WTC11 (cell line): ENCODE measurements at regions not wholly inside any gene's neighbourhood (a gene's known extent, or its start where the extent isn't known, plus 50 kb on each side); places are given as distances from the start of the nearest gene placed in this dataset.

Experiments
- ATAC-seq: fragments of 200-7000 bp; cut with Tn5 transposase; 2 replicates; pipeline ENCODE4 v1.10.0; 2021; ENCODE audit warnings: mild to moderate bottlenecking, moderate library complexity
- CTCF ChIA-PET: fragments of 300-600 bp; sonication (Branson Sonifier 250); formaldehyde crosslinking; loops from one replicate; lab custom pipeline; 2021; ENCODE audit warnings: antibody characterized with exemption; lab: Charles Lee
- POLR2A ChIA-PET: fragments of 350-600 bp; sonication (Branson Sonifier 250); formaldehyde crosslinking; loops from one replicate; lab custom pipeline; 2021; ENCODE audit warnings: antibody characterized with exemption; lab: Charles Lee
- DNase-seq: peaks from one replicate; pipeline ENCODE4 v3.0.0; 2021; ENCODE audit warnings: low spot score
- H3K27ac Mint-ChIP-seq: 2 replicates; pipeline ENCODE4 v1.8.0; 2021; ENCODE audit warnings: mixed read lengths
- H3K27me3 Mint-ChIP-seq: 2 replicates; pipeline ENCODE4 v1.8.0; 2021; ENCODE audit warnings: low read depth, mild to moderate bottlenecking, moderate library complexity, mixed read lengths
- H3K36me3 Mint-ChIP-seq: 2 replicates; pipeline ENCODE4 v1.8.0; 2021; ENCODE audit warnings: mixed read lengths
- H3K4me1 Mint-ChIP-seq: 2 replicates; pipeline ENCODE4 v1.8.0; 2022; ENCODE audit warnings: mixed read lengths
- H3K4me3 Mint-ChIP-seq: 2 replicates; pipeline ENCODE4 v1.8.0; 2021; ENCODE audit warnings: mild to moderate bottlenecking, moderate library complexity, mixed read lengths
- H3K9me3 Mint-ChIP-seq: 2 replicates; pipeline ENCODE4 v1.8.0; 2021; ENCODE audit warnings: mixed read lengths
- ATF1 ChIP-seq: sonication (generic); formaldehyde crosslinking; IDR thresholded peaks from 2 replicates; pipeline ENCODE4 v1.8.1; 2023; ENCODE audit warnings: mild to moderate bottlenecking, moderate library complexity, missing genetic modification reagents
- CREM ChIP-seq: sonication (generic); formaldehyde crosslinking; IDR thresholded peaks from 2 replicates; pipeline ENCODE4 v1.8.1; 2022; ENCODE audit warnings: mild to moderate bottlenecking, missing genetic modification reagents, moderate library complexity
- ESRRA ChIP-seq: sonication (generic); formaldehyde crosslinking; IDR thresholded peaks from 2 replicates; pipeline ENCODE4 v1.8.1; 2022; ENCODE audit warnings: mild to moderate bottlenecking, missing genetic modification reagents, borderline replicate concordance
- FOXJ3 ChIP-seq: sonication (generic); formaldehyde crosslinking; IDR thresholded peaks from 2 replicates; pipeline ENCODE4 v1.9.0; 2021; ENCODE audit warnings: missing genetic modification reagents, mild to moderate bottlenecking, borderline replicate concordance
- FOXP1 ChIP-seq: sonication (generic); formaldehyde crosslinking; IDR thresholded peaks from 2 replicates; pipeline ENCODE4 v1.8.0; 2022; ENCODE audit warnings: missing genetic modification reagents, mild to moderate bottlenecking, moderate library complexity, borderline replicate concordance
- MAX ChIP-seq: sonication (generic); formaldehyde crosslinking; IDR thresholded peaks from 2 replicates; pipeline ENCODE4 v1.8.0; 2022; ENCODE audit warnings: mild to moderate bottlenecking, missing genetic modification reagents
- NFATC4 ChIP-seq: fragments of 250-450 bp; sonication (Bioruptor Pico); IDR thresholded peaks from 2 replicates; pipeline ENCODE4 v1.9.0; 2021; ENCODE audit warnings: mild to moderate bottlenecking
- OVOL2 ChIP-seq: fragments of 250-450 bp; sonication (Bioruptor Pico); IDR thresholded peaks from 2 replicates; pipeline ENCODE4 v1.9.0; 2021; ENCODE audit warnings: mild to moderate bottlenecking, borderline replicate concordance
- ZNF232 ChIP-seq: sonication (generic); formaldehyde crosslinking; IDR thresholded peaks from 2 replicates; pipeline ENCODE4 v1.8.0; 2022; ENCODE audit warnings: mild to moderate bottlenecking, missing genetic modification reagents
- TF ChIP-seq, protein P1 (sequence below): sonication (generic); formaldehyde crosslinking; IDR thresholded peaks from 2 replicates; pipeline ENCODE4 v1.8.0; 2023; ENCODE audit warnings: mild to moderate bottlenecking, missing genetic modification reagents
- TF ChIP-seq, protein P2 (sequence below): sonication (generic); formaldehyde crosslinking; IDR thresholded peaks from 2 replicates; pipeline ENCODE4 v1.8.0; 2022; ENCODE audit warnings: mild to moderate bottlenecking, missing genetic modification reagents
- TF ChIP-seq, protein P3 (sequence below): sonication (generic); formaldehyde crosslinking; IDR thresholded peaks from 2 replicates; pipeline ENCODE4 v1.8.1; 2023; ENCODE audit warnings: mild to moderate bottlenecking, missing genetic modification reagents, moderate library complexity
- TF ChIP-seq, protein P4 (sequence below): sonication (generic); formaldehyde crosslinking; IDR thresholded peaks from 2 replicates; pipeline ENCODE4 v1.8.0; 2022; ENCODE audit warnings: mild to moderate bottlenecking, missing genetic modification reagents
- TF ChIP-seq, protein P5 (sequence below): fragments of 250-450 bp; sonication (Bioruptor Pico); IDR thresholded peaks from 2 replicates; pipeline ENCODE4 v1.9.0; 2021; ENCODE audit warnings: mild to moderate bottlenecking, borderline replicate concordance
- TF ChIP-seq, protein P6 (sequence below): sonication (generic); formaldehyde crosslinking; conservative IDR thresholded peaks from 2 replicates; pipeline ENCODE4 v1.8.1; 2023; ENCODE audit warnings: mild to moderate bottlenecking, low read depth, missing genetic modification reagents, moderate library complexity

- H3K27ac Mint-ChIP-seq: no peak overlapping the region
- no peaks in the 10 kb centered on the region; the same call in 1 of the 2 replicates for H3K36me3 Mint-ChIP-seq
- ChIA-PET CTCF (no interaction called here), POLR2A (no interaction called here)
- no peak for DNase-seq
- no peak for ATAC-seq
- no peak overlapping the region for H3K4me3 Mint-ChIP-seq
- H3K4me1 Mint-ChIP-seq: no peaks in the 10 kb centered on the region
- peaks cover 27% of the 10 kb centered on the region for H3K9me3 Mint-ChIP-seq
- TF ChIP-seq MAX (CRISPR knock-in tag) (no peak), FOXP1 (CRISPR knock-in tag) (no peak), NFATC4 (CRISPR knock-in tag) (no peak), OVOL2 (no peak), ZNF232 (CRISPR knock-in tag) (no peak), ESRRA (CRISPR knock-in tag) (no peak), ATF1 (no peak), CREM (no peak), FOXJ3 (no peak)
- TF ChIP-seq, protein P1, sequence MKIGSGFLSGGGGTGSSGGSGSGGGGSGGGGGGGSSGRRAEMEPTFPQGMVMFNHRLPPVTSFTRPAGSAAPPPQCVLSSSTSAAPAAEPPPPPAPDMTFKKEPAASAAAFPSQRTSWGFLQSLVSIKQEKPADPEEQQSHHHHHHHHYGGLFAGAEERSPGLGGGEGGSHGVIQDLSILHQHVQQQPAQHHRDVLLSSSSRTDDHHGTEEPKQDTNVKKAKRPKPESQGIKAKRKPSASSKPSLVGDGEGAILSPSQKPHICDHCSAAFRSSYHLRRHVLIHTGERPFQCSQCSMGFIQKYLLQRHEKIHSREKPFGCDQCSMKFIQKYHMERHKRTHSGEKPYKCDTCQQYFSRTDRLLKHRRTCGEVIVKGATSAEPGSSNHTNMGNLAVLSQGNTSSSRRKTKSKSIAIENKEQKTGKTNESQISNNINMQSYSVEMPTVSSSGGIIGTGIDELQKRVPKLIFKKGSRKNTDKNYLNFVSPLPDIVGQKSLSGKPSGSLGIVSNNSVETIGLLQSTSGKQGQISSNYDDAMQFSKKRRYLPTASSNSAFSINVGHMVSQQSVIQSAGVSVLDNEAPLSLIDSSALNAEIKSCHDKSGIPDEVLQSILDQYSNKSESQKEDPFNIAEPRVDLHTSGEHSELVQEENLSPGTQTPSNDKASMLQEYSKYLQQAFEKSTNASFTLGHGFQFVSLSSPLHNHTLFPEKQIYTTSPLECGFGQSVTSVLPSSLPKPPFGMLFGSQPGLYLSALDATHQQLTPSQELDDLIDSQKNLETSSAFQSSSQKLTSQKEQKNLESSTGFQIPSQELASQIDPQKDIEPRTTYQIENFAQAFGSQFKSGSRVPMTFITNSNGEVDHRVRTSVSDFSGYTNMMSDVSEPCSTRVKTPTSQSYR: no peak
- TF ChIP-seq, protein P2, sequence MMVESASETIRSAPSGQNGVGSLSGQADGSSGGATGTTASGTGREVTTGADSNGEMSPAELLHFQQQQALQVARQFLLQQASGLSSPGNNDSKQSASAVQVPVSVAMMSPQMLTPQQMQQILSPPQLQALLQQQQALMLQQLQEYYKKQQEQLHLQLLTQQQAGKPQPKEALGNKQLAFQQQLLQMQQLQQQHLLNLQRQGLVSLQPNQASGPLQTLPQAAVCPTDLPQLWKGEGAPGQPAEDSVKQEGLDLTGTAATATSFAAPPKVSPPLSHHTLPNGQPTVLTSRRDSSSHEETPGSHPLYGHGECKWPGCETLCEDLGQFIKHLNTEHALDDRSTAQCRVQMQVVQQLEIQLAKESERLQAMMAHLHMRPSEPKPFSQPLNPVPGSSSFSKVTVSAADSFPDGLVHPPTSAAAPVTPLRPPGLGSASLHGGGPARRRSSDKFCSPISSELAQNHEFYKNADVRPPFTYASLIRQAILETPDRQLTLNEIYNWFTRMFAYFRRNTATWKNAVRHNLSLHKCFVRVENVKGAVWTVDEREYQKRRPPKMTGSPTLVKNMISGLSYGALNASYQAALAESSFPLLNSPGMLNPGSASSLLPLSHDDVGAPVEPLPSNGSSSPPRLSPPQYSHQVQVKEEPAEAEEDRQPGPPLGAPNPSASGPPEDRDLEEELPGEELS (CRISPR knock-in tag): no peak
- TF ChIP-seq, protein P3, sequence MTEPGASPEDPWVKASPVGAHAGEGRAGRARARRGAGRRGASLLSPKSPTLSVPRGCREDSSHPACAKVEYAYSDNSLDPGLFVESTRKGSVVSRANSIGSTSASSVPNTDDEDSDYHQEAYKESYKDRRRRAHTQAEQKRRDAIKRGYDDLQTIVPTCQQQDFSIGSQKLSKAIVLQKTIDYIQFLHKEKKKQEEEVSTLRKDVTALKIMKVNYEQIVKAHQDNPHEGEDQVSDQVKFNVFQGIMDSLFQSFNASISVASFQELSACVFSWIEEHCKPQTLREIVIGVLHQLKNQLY: no peak
- TF ChIP-seq, protein P4, sequence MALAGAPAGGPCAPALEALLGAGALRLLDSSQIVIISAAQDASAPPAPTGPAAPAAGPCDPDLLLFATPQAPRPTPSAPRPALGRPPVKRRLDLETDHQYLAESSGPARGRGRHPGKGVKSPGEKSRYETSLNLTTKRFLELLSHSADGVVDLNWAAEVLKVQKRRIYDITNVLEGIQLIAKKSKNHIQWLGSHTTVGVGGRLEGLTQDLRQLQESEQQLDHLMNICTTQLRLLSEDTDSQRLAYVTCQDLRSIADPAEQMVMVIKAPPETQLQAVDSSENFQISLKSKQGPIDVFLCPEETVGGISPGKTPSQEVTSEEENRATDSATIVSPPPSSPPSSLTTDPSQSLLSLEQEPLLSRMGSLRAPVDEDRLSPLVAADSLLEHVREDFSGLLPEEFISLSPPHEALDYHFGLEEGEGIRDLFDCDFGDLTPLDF (CRISPR knock-in tag): no peak
- TF ChIP-seq, protein P5, sequence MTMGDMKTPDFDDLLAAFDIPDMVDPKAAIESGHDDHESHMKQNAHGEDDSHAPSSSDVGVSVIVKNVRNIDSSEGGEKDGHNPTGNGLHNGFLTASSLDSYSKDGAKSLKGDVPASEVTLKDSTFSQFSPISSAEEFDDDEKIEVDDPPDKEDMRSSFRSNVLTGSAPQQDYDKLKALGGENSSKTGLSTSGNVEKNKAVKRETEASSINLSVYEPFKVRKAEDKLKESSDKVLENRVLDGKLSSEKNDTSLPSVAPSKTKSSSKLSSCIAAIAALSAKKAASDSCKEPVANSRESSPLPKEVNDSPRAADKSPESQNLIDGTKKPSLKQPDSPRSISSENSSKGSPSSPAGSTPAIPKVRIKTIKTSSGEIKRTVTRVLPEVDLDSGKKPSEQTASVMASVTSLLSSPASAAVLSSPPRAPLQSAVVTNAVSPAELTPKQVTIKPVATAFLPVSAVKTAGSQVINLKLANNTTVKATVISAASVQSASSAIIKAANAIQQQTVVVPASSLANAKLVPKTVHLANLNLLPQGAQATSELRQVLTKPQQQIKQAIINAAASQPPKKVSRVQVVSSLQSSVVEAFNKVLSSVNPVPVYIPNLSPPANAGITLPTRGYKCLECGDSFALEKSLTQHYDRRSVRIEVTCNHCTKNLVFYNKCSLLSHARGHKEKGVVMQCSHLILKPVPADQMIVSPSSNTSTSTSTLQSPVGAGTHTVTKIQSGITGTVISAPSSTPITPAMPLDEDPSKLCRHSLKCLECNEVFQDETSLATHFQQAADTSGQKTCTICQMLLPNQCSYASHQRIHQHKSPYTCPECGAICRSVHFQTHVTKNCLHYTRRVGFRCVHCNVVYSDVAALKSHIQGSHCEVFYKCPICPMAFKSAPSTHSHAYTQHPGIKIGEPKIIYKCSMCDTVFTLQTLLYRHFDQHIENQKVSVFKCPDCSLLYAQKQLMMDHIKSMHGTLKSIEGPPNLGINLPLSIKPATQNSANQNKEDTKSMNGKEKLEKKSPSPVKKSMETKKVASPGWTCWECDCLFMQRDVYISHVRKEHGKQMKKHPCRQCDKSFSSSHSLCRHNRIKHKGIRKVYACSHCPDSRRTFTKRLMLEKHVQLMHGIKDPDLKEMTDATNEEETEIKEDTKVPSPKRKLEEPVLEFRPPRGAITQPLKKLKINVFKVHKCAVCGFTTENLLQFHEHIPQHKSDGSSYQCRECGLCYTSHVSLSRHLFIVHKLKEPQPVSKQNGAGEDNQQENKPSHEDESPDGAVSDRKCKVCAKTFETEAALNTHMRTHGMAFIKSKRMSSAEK: no peak
- TF ChIP-seq, protein P6, sequence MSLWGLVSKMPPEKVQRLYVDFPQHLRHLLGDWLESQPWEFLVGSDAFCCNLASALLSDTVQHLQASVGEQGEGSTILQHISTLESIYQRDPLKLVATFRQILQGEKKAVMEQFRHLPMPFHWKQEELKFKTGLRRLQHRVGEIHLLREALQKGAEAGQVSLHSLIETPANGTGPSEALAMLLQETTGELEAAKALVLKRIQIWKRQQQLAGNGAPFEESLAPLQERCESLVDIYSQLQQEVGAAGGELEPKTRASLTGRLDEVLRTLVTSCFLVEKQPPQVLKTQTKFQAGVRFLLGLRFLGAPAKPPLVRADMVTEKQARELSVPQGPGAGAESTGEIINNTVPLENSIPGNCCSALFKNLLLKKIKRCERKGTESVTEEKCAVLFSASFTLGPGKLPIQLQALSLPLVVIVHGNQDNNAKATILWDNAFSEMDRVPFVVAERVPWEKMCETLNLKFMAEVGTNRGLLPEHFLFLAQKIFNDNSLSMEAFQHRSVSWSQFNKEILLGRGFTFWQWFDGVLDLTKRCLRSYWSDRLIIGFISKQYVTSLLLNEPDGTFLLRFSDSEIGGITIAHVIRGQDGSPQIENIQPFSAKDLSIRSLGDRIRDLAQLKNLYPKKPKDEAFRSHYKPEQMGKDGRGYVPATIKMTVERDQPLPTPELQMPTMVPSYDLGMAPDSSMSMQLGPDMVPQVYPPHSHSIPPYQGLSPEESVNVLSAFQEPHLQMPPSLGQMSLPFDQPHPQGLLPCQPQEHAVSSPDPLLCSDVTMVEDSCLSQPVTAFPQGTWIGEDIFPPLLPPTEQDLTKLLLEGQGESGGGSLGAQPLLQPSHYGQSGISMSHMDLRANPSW (CRISPR knock-in tag): no peak
- TF ChIP-seq, all 79 proteins: peak for 0
- no peaks in the 10 kb centered on the region for H3K27me3 Mint-ChIP-seq
These were observed 165.0 kb upstream of the CNTNAP2 start for GRCh38 chr7:145951566-145951965.
